NCI-H345 treated with DMSO at 0.1 percent for 48 hours (cell line): ENCODE measurements at regions not wholly inside any gene's neighbourhood (a gene's known extent, or its start where the extent isn't known, plus 50 kb on each side); places are given as distances from the start of the nearest gene placed in this dataset.
"Not testable (repeated sequence)": the region's sequence is repeated elsewhere in the genome, so short reads cannot be mapped to it uniquely, and the experiment has no call there.

Experiments used
- DNase-seq: peaks from one replicate; lab custom pipeline; 2025; ENCODE audit not compliant: unreplicated experiment; lab: John Stamatoyannopoulos, UW

DNA sequence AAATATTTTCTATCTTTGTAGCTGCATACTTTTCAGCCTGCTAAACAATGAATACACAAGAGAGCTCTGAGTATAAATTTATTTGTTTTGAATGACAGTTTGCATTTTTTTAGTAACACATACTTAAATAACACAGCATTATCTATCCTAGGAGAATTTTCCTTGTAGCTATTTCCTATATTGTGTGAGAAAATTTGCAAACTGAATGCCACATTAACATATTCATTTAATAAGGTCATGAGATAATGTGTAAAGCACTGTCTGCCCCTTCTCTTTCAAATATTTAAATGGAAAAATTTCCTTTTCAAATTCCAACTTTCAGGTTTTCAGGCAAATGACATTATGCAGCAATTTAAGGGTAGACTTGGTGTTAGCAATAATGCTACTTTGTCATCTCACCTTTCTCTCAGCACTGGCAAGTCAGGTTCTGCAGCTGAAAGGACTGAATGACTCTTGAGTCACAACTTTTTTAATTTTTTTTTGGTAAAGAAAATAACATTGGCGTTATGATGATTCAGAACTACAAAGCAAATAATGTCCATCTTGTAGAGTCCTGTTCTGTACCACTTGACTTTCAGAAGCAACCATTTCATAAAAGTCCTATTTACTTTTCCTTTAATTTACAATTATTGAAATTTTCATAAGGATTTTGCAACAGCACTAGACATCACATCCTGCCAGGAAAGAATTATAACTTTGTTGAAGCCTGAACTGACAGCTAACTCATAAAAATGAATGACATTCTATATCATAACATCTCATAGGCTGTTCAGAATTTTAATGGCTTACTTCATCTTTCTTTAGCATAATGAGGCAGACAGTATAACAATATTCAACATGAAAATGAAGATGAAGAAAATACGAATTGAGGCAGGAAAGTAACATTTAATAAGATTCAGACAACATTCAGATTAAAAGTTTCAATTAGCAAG is 681.6 kb upstream of the SEMA6D start:
- DNase-seq: no peak

GRCh38 chr15:47037003-47037402 is 680.3 kb upstream of the SEMA6D start:
- no peak for DNase-seq

- no peak for DNase-seq
These were observed 678.1 kb upstream of the SEMA6D start for GRCh38 chr15:47039225-47039624.

- DNase-seq: no peak
These were observed 676.0 kb upstream of the SEMA6D start for GRCh38 chr15:47041301-47041700.

GRCh38 chr15:47047981-47048380 is 669.3 kb upstream of the SEMA6D start:
- not testable (repeated sequence) for DNase-seq

DNA sequence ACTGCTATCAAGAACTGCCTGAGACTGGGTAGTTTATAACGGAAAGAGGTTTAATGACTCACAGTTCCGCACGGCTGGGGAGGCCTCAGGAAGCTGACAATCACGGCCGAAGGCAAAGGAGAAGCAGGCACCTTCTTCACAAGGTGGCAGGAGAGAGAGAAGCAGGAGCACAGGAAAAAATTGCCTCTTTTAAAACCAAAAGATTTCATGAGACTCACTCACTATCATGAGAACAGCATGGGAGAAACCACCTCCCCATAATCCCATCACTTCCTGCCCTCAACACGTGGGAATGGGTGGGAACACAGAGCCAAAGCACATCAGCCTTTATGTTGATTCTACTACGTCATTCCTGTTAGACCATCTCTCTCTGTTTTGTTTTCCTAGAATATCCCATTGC is 650.9 kb upstream of the SEMA6D start:
- DNase-seq: no peak

GRCh38 chr15:47077846-47078245 is 639.5 kb upstream of the SEMA6D start:
- not testable (repeated sequence) for DNase-seq

DNA sequence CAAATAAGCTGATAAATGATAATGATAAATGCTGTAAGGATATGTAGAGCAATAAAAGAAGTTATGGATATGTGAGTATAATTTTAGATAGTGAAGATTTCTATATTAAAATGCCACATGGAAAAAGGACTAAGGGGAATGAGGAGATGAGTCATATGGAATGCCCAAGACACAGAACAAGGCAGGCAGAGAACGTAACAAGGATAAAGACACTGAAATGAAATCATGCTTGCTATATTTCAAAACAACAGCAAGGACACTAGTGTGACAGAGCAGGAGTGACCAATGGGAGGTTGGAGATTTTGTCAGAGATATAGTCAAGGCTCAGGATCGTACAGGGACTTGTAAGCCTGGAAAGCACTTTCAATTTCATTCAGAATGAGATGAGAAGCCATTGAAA is 621.5 kb upstream of the SEMA6D start:
- DNase-seq: no peak

DNA sequence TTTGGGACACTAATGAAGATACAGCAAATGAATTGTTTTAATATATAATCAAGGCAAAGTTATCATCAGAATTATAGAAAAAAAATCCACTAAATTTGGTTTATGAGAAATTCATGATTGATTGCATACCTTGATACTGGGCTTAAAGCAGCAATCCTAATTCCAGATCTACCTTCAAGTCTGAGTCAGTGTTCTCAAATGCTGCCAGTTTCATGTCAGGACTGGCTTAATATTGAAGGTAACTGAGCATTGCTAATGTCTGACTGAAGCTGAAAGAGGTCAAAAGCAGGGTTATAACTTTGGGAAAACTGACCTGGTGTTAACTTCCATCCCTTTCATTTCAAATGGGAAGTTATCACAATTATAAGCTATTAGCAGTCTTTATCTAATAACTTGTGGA is 618.8 kb upstream of the SEMA6D start:
- not testable (repeated sequence) for DNase-seq

DNA sequence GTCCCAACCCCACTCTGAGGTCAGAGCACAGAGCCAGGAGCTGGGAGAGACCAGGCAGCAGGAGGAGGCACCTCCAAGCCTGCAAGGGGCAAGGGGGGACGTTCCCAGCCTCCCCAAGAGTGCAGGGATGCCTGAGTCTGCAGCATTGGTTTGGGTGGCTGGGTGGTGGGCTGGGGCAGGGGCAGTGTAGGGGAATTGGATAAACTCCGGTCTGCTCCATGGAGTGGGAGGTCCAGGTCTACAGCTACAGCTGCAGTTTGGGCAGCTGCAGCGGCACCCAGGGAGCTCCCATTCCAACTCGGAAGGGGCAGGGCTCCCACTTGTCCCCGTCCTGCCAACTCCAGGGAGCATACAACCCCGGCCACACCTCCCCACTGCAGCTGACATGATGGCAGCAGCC is 617.5 kb upstream of the SEMA6D start:
- DNase-seq: not testable (repeated sequence)

DNA sequence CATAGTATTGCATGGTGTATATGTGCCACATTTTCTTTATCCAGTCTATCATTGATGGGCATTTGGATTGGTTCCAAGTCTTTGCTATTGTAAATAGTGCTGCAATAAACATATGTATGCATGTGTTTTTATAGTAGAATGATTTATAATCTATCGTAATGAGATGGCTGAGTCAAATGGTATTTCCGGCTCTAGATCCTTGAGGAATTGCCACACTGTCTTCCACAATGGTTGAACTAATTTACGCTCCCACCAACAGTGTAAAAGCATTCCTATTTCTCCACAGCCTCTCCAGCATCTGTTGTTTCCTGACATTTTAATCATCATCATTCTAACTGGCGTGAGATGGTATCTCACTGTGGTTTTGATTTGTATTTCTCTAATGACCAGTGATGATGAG is 608.5 kb upstream of the SEMA6D start:
- not testable (repeated sequence) for DNase-seq

- DNase-seq: no peak
These were observed 600.6 kb upstream of the SEMA6D start for GRCh38 chr15:47116698-47117097.

DNA sequence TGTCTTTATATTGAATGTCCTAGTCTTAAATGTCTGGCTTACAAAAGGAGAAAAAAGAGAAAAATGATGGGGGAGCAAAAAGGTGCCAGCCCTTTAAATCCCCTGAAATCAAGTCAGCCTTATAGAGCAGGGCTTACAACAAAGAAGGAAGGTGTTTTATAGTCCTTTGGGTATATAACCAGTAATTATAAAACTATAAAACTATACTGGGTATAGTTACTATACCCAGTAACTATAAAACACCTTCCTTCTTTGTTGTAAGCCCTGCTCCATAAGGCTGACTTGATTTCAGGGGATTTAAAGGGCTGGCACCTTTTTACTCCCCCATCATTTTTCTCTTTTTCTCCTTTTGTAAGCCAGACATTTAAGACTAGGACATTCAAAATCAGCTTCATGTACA is 598.0 kb upstream of the SEMA6D start:
- DNase-seq: no peak

GRCh38 chr15:47124430-47125102 is 592.7 kb upstream of the SEMA6D start:
- no peak for DNase-seq

DNA sequence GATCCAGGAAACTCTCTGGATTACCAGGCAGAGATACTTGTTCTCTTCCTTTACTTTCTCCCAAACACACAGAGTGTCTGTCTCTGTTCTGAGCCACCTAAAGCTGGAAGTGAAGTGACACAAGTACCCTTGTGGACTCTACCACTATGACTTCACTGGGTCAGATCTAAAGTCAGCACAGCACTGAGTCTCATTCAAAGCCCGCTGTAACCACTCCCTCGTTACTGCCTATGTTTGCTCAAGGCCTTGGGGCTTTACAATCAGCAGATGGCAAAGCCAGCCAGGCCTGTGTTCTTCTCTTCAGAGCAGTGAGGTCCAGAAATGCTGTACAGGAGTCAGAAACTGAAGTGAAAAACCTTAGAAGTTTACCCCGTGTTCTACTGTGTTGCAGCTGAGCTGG is 588.3 kb upstream of the SEMA6D start:
- no peak for DNase-seq

- DNase-seq: not testable (repeated sequence)
These were observed 585.9 kb upstream of the SEMA6D start for GRCh38 chr15:47131450-47131849.

DNA sequence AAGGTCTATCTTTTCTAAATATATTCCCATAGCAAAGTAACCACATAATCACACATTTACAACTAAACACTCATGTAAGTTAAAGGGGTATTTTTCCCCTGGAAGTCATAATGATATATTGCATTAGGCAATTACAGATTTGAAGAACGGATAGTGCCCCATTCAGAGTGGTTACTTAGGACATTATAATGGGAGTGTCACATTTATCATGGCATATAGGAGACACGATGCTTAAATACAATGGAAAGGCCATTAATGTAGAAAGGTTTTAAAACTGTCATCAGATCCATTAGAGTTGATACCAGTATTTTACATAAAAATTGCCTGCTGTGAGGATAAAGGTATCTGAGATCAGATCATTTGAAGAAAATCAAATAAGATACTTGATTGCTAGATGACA is 582.0 kb upstream of the SEMA6D start:
- no peak for DNase-seq

DNA sequence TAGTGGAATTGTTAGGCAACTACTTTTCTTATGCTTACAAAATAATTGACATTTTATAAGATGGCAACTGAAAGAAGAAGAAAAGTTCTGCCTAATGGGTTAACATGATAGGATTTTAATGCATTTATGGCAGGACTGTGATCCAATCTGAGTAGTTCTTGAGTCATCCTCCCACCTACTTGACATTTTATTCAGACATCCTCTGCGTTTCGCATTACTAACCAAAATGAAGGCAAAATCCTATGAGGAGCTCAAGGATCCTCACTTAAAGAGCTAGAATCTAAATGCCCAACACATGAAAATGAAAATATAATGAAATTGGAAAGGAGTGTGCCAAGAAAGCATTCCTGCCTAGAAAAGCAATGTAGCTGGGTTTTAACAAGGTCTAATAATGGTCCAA is 581.1 kb upstream of the SEMA6D start:
- DNase-seq: no peak

- no peak for DNase-seq
These were observed 577.3 kb upstream of the SEMA6D start for GRCh38 chr15:47139965-47140364.

GRCh38 chr15:47157827-47158226 is 559.5 kb upstream of the SEMA6D start:
- DNase-seq: no peak

DNA sequence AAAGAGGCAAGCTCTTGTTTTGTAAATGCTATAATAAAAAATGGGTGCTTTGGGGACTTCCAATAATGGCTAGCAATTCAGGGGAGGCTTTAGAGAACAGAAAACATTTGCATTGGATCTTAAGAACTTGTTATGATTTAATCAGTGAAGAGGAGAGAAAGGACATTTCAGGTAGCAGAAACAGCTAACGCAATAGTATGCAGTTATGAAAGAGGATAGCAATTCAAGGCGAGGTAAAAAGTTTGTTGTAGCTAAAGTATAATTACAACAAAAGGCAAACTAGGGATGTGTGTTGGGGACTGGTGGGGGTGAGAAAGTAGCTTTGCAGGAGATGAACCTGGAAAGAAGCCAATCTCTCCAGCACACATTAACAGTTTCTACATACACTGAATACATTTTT is 558.7 kb upstream of the SEMA6D start:
- DNase-seq: no peak

DNA sequence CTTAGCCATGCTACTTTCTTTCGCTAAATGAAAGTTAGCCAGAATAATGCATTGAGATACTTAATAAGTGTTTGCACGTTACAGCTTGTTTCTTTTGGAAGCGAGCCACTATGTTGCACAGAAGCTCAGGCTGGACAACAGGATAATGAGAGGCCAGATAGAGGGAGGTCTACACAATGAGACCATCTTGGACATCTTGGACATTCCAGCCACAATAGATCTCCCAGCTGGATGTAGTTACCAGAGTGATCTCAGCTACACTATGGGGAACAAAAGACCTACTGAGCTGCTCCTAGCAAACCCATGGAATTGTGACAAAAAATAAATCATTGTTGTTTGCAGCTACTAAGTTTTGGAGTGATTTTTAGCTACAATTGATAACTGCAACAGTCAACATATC is 540.1 kb upstream of the SEMA6D start:
- DNase-seq: no peak
